Erythroblast (primary cell): ENCODE measurements at regions not wholly inside any gene's neighbourhood (a gene's known extent, or its start where the extent isn't known, plus 50 kb on each side); places are given as distances from the start of the nearest gene placed in this dataset.

ENCODE experiments used
- DNase-seq, 2 experiments: peaks; one replicate each; lab custom pipeline; 2025; lab: John Stamatoyannopoulos, UW
- GATA1 ChIP-seq: IDR thresholded peaks from 2 replicates; pipeline ENCODE4 v1.6.1; 2011; ENCODE audit warnings: low read depth, mild to moderate bottlenecking, control low read depth, low read length, moderate library complexity
- POLR2A ChIP-seq: IDR thresholded peaks from 2 replicates; pipeline ENCODE4 v1.6.1; 2011; ENCODE audit warnings: mild to moderate bottlenecking, low read length

GRCh38 chr20:34163307-34163706 lies 51.3 kb upstream of the EIF2S2 start:
- no peak for DNase-seq
- no peak for TF ChIP-seq POLR2A
- TF ChIP-seq GATA1, result no peak

GRCh38 chr20:34164381-34164984 lies 52.4 kb upstream of the EIF2S2 start:
- no peak for DNase-seq
- TF ChIP-seq POLR2A (no peak), GATA1 (no peak)

- DNase-seq, result no peak
- TF ChIP-seq POLR2A (no peak), GATA1 (no peak)
Observed at GRCh38 chr20:34165018-34165619, 53.1 kb upstream of the EIF2S2 start.

GRCh38 chr20:34171640-34172039 lies 59.6 kb upstream of the EIF2S2 start:
- TF ChIP-seq POLR2A, result no peak
- no peak for DNase-seq

GRCh38 chr20:34172926-34173325 lies 60.9 kb upstream of the EIF2S2 start:
- no peak for DNase-seq
- no peak for TF ChIP-seq GATA1
- no peak for TF ChIP-seq POLR2A

- TF ChIP-seq GATA1 (no peak), POLR2A (no peak)
Observed at GRCh38 chr20:34175079-34175478, 63.0 kb upstream of the EIF2S2 start.

GRCh38 chr20:34175879-34176278 lies 63.8 kb upstream of the EIF2S2 start:
- TF ChIP-seq POLR2A, result no peak
- TF ChIP-seq GATA1, result no peak
- no peak for DNase-seq

More at GRCh38 chr20:34175079-34175478, 63.0 kb upstream of the EIF2S2 start:
- DNase-seq, result no peak

GRCh38 chr20:34177052-34177451 lies 64.2 kb upstream of the ASIP start:
- DNase-seq, result no peak
- TF ChIP-seq GATA1 (no peak), POLR2A (no peak)

- no peak for DNase-seq
- no peak for TF ChIP-seq POLR2A
- TF ChIP-seq GATA1, result no peak
Observed at GRCh38 chr20:34179637-34180360, 61.4 kb upstream of the ASIP start.

- TF ChIP-seq GATA1 (no peak), POLR2A (no peak)
Observed at GRCh38 chr20:34180460-34181120, 60.6 kb upstream of the ASIP start.

GRCh38 chr20:34181484-34181883 lies 59.7 kb upstream of the ASIP start:
- DNase-seq, result no peak
- TF ChIP-seq POLR2A (no peak), GATA1 (no peak)

More at GRCh38 chr20:34180460-34181120, 60.6 kb upstream of the ASIP start:
- no peak for DNase-seq

GRCh38 chr20:34185766-34186620 lies 55.2 kb upstream of the ASIP start:
- no peak for DNase-seq
- TF ChIP-seq GATA1, result no peak
- TF ChIP-seq POLR2A, result no peak

GRCh38 chr20:34189572-34190163 lies 51.6 kb upstream of the ASIP start:
- TF ChIP-seq GATA1 (no peak), POLR2A (no peak)
- peak in 1 of 2 experiments; percentile 15 for DNase-seq
